ENCODE measurements at regions not wholly inside any gene's neighbourhood (a gene's known extent, or its start where the extent isn't known, plus 50 kb on each side); places are given as distances from the start of the nearest gene placed in this dataset.

GRCh38 chr5:128591598-128592455 is 53.8 kb upstream of the FBN2 start:
- no peak for DNase-seq

GRCh38 chr5:128596071-128596470 is 58.0 kb upstream of the FBN2 start:
- DNase-seq = no peak

- no peak for DNase-seq
Observed at GRCh38 chr5:128597156-128597555, 59.1 kb upstream of the FBN2 start.

GRCh38 chr5:128613128-128613527 is 75.1 kb upstream of the FBN2 start:
- no peak for DNase-seq

GRCh38 chr5:128613766-128614165 is 75.7 kb upstream of the FBN2 start:
- DNase-seq = no peak

GRCh38 chr5:128615578-128615977 is 77.5 kb upstream of the FBN2 start:
- DNase-seq = no peak

GRCh38 chr5:128626536-128627090 is 88.6 kb upstream of the FBN2 start:
- no peak for DNase-seq

GRCh38 chr5:128627939-128628338 is 89.9 kb upstream of the FBN2 start:
- DNase-seq = no peak

GRCh38 chr5:128629157-128629556 is 91.1 kb upstream of the FBN2 start:
- no peak for DNase-seq

- no peak for DNase-seq
Observed at GRCh38 chr5:128630121-128630520, 92.1 kb upstream of the FBN2 start.

- DNase-seq = no peak
Observed at GRCh38 chr5:128631771-128632170, 93.7 kb upstream of the FBN2 start.

- no peak for DNase-seq
Observed at GRCh38 chr5:128632264-128632663, 94.2 kb upstream of the FBN2 start.

- DNase-seq = no peak
Observed at GRCh38 chr5:128633901-128634300, 95.9 kb upstream of the FBN2 start.

- no peak for DNase-seq
Observed at GRCh38 chr5:128635379-128635778, 97.3 kb upstream of the FBN2 start.

- DNase-seq = no peak
Observed at GRCh38 chr5:128636361-128636760, 98.3 kb upstream of the FBN2 start.

- DNase-seq = no peak
Observed at GRCh38 chr5:128637031-128637430, 99.0 kb upstream of the FBN2 start.

GRCh38 chr5:128641861-128642260 is 103.8 kb upstream of the FBN2 start:
- DNase-seq = no peak

GRCh38 chr5:128644863-128645262 is 106.8 kb upstream of the FBN2 start:
- DNase-seq = no peak

GRCh38 chr5:128645581-128645980 is 107.5 kb upstream of the FBN2 start:
- DNase-seq = no peak

- no peak for DNase-seq
Observed at GRCh38 chr5:128646176-128646575, 108.1 kb upstream of the FBN2 start.

GRCh38 chr5:128649192-128649591 is 111.1 kb upstream of the FBN2 start:
- DNase-seq = no peak

- no peak for DNase-seq
Observed at GRCh38 chr5:128662997-128663396, 125.0 kb upstream of the FBN2 start.

- no peak for DNase-seq
Observed at GRCh38 chr5:128665747-128666355, 127.8 kb upstream of the FBN2 start.

- DNase-seq = no peak
Observed at GRCh38 chr5:128667152-128667551, 129.1 kb upstream of the FBN2 start.

Measured in suppressor macrophage treated with lipopolysaccharide for 1 hour (primary cell).